ENCODE measurements at regions not wholly inside any gene's neighbourhood (a gene's known extent, or its start where the extent isn't known, plus 50 kb on each side); places are given as distances from the start of the nearest gene placed in this dataset.
A peak's percentile ranks its signal among the peaks of the same experiment; 100 is the strongest.

DNA sequence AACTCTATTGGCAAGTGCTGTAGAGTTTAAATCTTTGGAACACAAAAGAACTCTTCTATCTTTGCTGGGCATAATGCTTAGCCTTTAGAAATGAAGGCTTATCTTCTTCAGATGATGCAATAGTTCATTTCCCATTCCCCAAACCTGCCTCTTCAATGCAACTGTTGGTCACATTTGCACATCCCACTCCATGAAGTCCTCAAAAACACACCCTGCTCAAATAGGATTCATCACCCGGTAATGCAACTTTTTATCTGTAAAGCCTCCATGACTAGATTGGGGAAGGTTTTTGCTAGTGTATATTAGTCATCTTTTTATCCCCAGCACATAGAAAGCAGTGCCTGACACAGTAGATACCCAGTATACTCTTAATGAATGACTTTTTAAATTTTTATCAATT, 376.4 kb downstream of the RBM43 start:
- ATAC-seq (ENCODE audit: insufficient read depth, low FRiP score), result no peak
- Histone ChIP-seq H3K9me3 (ENCODE audit: control insufficient read depth in 4 of 4, insufficient read depth in 3 of 4, low read length in 3 of 4) (peaks cover 0 to 2% (median under 1%) of the 10 kb centered on the region in 4 donors), H3K27ac (ENCODE audit: low read depth in 1 of 2, low read length in 1 of 2) (no peak overlapping the region), H3K4me3 (no peak overlapping the region), H3K36me3 (ENCODE audit: control insufficient read depth in 4 of 4, insufficient read depth in 4 of 4, low read length in 4 of 4) (no peaks in the 10 kb centered on the region), H3K9ac (ENCODE audit: insufficient read depth in 1 of 2, low read length in 2 of 2) (no peak overlapping the region), H3K4me1 (ENCODE audit: control insufficient read depth in 5 of 5, insufficient read depth in 5 of 5, low read length in 5 of 5) (peaks cover 0 to 3% (median 0%) of the 10 kb centered on the region in 5 donors), H3K27me3 (ENCODE audit: control insufficient read depth in 3 of 3, insufficient read depth in 3 of 3, low read length in 2 of 3) (no peaks in the 10 kb centered on the region)
- no peak for DNase-seq
- 100% methylated on average over 1 of the region's 1 CpG for WGBS, 2 donors
- TF ChIP-seq, protein P1, sequence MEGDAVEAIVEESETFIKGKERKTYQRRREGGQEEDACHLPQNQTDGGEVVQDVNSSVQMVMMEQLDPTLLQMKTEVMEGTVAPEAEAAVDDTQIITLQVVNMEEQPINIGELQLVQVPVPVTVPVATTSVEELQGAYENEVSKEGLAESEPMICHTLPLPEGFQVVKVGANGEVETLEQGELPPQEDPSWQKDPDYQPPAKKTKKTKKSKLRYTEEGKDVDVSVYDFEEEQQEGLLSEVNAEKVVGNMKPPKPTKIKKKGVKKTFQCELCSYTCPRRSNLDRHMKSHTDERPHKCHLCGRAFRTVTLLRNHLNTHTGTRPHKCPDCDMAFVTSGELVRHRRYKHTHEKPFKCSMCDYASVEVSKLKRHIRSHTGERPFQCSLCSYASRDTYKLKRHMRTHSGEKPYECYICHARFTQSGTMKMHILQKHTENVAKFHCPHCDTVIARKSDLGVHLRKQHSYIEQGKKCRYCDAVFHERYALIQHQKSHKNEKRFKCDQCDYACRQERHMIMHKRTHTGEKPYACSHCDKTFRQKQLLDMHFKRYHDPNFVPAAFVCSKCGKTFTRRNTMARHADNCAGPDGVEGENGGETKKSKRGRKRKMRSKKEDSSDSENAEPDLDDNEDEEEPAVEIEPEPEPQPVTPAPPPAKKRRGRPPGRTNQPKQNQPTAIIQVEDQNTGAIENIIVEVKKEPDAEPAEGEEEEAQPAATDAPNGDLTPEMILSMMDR (IDR thresholded peaks at IDR 0.05; ENCODE audit: control extremely low read depth, extremely low read depth), result no peak

DNA sequence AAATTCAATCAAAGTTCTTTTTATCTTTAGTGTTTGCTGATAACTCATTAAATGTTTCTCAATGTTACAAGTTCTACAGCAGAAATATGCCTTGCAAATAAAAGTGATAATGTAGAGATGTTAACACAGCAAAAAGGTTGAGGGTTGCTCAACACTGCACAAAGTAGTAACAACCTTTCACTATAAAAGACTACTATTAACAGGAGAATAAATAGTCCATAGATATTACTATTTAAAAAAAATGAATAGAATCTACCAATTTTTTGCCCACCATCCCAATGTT, 378.1 kb downstream of the RBM43 start:
- no peak overlapping the region for H3K4me3 ChIP-seq
- DNase-seq (no peak), ATAC-seq (ENCODE audit: insufficient read depth, low FRiP score) (peak; percentile 41)
- no peak overlapping the region for H3K9ac ChIP-seq (ENCODE audit: insufficient read depth in 1 of 2, low read length in 2 of 2)
- H3K27me3 ChIP-seq (ENCODE audit: control insufficient read depth in 3 of 3, insufficient read depth in 3 of 3, low read length in 2 of 3), result no peaks in the 10 kb centered on the region
- TF ChIP-seq, protein P1 (IDR thresholded peaks at IDR 0.05; ENCODE audit: control extremely low read depth, extremely low read depth), result no peak
- H3K36me3 ChIP-seq (ENCODE audit: control insufficient read depth in 4 of 4, insufficient read depth in 4 of 4, low read length in 4 of 4), result no peaks in the 10 kb centered on the region
- H3K9me3 ChIP-seq (ENCODE audit: control insufficient read depth in 4 of 4, insufficient read depth in 3 of 4, low read length in 3 of 4), result peaks cover 0 to 2% (median 0%) of the 10 kb centered on the region in 4 donors
- peaks cover 0 to 3% (median 0%) of the 10 kb centered on the region in 5 donors for H3K4me1 ChIP-seq (ENCODE audit: control insufficient read depth in 5 of 5, insufficient read depth in 5 of 5, low read length in 5 of 5)
- H3K27ac ChIP-seq (ENCODE audit: low read depth in 1 of 2, low read length in 1 of 2), result no peak overlapping the region

DNA sequence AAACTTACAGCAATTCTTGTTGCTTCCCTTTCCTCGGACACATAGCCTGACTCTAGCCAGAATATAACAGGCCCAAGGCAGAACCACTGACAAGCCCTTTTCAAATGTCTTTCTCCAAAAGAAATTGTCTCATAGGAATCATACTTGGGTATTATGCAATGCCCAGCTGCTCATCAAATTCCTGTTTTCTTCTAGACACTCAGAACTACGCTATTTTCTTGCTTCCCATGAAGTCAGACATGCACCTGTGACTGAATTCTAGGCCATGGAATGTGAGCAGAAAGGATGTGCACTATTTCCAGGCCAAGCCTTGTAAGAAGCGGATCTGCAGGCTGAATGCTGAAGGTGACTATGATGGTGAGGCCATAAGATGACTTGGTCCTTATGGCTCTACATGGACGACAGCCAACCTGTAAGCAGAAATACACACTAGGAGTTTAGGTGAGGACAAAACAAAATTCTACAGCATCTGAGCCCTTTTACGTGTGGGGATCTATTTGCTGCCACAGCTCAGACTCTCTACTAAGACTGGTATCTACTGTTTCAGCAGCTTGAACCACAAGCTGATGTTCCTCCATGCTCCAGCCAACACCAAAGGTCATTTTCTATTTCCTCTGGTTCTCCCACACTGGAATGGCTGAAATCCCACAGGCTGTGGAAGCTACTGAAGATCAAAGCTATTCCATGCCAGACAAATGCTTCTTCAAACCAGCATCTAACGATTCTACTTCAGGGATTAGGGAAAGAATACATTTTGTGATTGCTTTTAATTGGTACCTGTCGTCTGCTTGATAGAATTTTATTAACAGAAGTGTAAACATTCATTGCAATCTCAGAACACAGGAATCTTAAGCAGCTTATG, 378.7 kb downstream of the RBM43 start:
- Histone ChIP-seq H3K9me3 (ENCODE audit: control insufficient read depth in 4 of 4, insufficient read depth in 3 of 4, low read length in 3 of 4) (peaks cover 0 to 2% (median 0%) of the 10 kb centered on the region in 4 donors), H3K27me3 (ENCODE audit: control insufficient read depth in 3 of 3, insufficient read depth in 3 of 3, low read length in 2 of 3) (no peaks in the 10 kb centered on the region), H3K36me3 (ENCODE audit: control insufficient read depth in 4 of 4, insufficient read depth in 4 of 4, low read length in 4 of 4) (no peaks in the 10 kb centered on the region), H3K4me1 (ENCODE audit: control insufficient read depth in 5 of 5, insufficient read depth in 5 of 5, low read length in 5 of 5) (peaks cover 0 to 3% (median 0%) of the 10 kb centered on the region in 5 donors), H3K9ac (ENCODE audit: insufficient read depth in 1 of 2, low read length in 2 of 2) (no peak overlapping the region), H3K27ac (ENCODE audit: low read depth in 1 of 2, low read length in 1 of 2) (no peak overlapping the region), H3K4me3 (no peak overlapping the region)
- WGBS, 2 donors, result 65 to 79% methylated on average over 7 of the region's 7 CpGs
- TF ChIP-seq, protein P1 (IDR thresholded peaks at IDR 0.05; ENCODE audit: control extremely low read depth, extremely low read depth), result no peak
- ATAC-seq (ENCODE audit: insufficient read depth, low FRiP score), result no peak
- no peak for DNase-seq

Data from lung (tissue), 11 donors.